RWPE2 (cell line): ENCODE measurements at regions not wholly inside any gene's neighbourhood (a gene's known extent, or its start where the extent isn't known, plus 50 kb on each side); places are given as distances from the start of the nearest gene placed in this dataset.

Source experiments
- ATAC-seq: fragments of 200-7000 bp; cut with Tn5 transposase; 3 replicates; pipeline ENCODE4 v1.9.1; 2021; ENCODE audit warnings: low read depth
- DNase-seq: peaks from one replicate; pipeline ENCODE4 v3.0.0-alpha.2; 2020; ENCODE audit warnings: low spot score
- H3K27ac ChIP-seq: fragments of 450-650 bp; 2 replicates; pipeline ENCODE4 v1.5.1; 2017; ENCODE audit warnings: mild to moderate bottlenecking; ENCODE audit not compliant: poor library complexity, severe bottlenecking
- H3K27me3 ChIP-seq: fragments of 250-450 bp; sonication (Bioruptor Pico); 2 replicates; pipeline ENCODE4 v1.5.1; 2021; ENCODE audit warnings: mild to moderate bottlenecking, moderate library complexity; ENCODE audit not compliant: insufficient read depth, poor library complexity, severe bottlenecking
- H3K36me3 ChIP-seq: fragments of 250-450 bp; sonication (Bioruptor Pico); 2 replicates; pipeline ENCODE4 v1.5.1; 2020; ENCODE audit warnings: low read depth, mild to moderate bottlenecking, moderate library complexity
- H3K4me1 ChIP-seq: fragments of 250-450 bp; sonication (Bioruptor Pico); 2 replicates; pipeline ENCODE4 v1.5.1; 2021; ENCODE audit warnings: mild to moderate bottlenecking, moderate library complexity; ENCODE audit not compliant: insufficient read depth, poor library complexity, severe bottlenecking
- H3K4me3 ChIP-seq: fragments of 250-450 bp; sonication (Bioruptor Pico); 2 replicates; pipeline ENCODE4 v1.5.1; 2021; ENCODE audit warnings: mild to moderate bottlenecking, moderate library complexity; ENCODE audit not compliant: severe bottlenecking
- H3K9me3 ChIP-seq: fragments of 250-450 bp; sonication (Bioruptor Pico); 2 replicates; pipeline ENCODE4 v1.5.1; 2021; ENCODE audit warnings: mild to moderate bottlenecking, moderate library complexity; ENCODE audit not compliant: severe bottlenecking
- CTCF ChIP-seq: fragments of 450-650 bp; IDR thresholded peaks from one replicate; pipeline ENCODE4 v1.5.1; 2017; ENCODE audit warnings: mild to moderate bottlenecking, moderate library complexity; ENCODE audit not compliant: poor library complexity, severe bottlenecking

- Histone ChIP-seq H3K4me3 (no peak overlapping the region), H3K4me1 (peaks cover 10% of the 10 kb centered on the region), H3K27ac (no peak overlapping the region), H3K9me3 (no peaks in the 10 kb centered on the region), H3K36me3 (no peaks in the 10 kb centered on the region), H3K27me3 (no peaks in the 10 kb centered on the region)
- TF ChIP-seq CTCF: no peak
- DNase-seq: no peak
- ATAC-seq: no peak
Measured at GRCh38 chr6:89028774-89029173, 51.8 kb upstream of the PNRC1 start.

- Histone ChIP-seq H3K9me3 (no peaks in the 10 kb centered on the region), H3K4me3 (no peak overlapping the region), H3K36me3 (no peaks in the 10 kb centered on the region), H3K27ac (no peak overlapping the region), H3K27me3 (no peaks in the 10 kb centered on the region), H3K4me1 (peaks cover 11% of the 10 kb centered on the region)
- DNase-seq: no peak
- no peak for TF ChIP-seq CTCF
- no peak for ATAC-seq
Measured at GRCh38 chr6:89027756-89028155, 52.8 kb upstream of the PNRC1 start.

- no peaks in the 10 kb centered on the region for H3K9me3 ChIP-seq
- no peak for ATAC-seq
- H3K4me1 ChIP-seq: peaks cover 21% of the 10 kb centered on the region
- DNase-seq: no peak
- H3K4me3 ChIP-seq: no peak overlapping the region
- H3K27ac ChIP-seq: no peak overlapping the region
- H3K27me3 ChIP-seq: no peaks in the 10 kb centered on the region
- no peak for TF ChIP-seq CTCF
- H3K36me3 ChIP-seq: no peaks in the 10 kb centered on the region
Measured at GRCh38 chr6:89026151-89026550, 54.4 kb upstream of the PNRC1 start.

GRCh38 chr6:89025633-89026032, 54.9 kb upstream of the PNRC1 start:
- DNase-seq: no peak
- Histone ChIP-seq H3K27ac (no peak overlapping the region), H3K36me3 (no peaks in the 10 kb centered on the region), H3K9me3 (no peaks in the 10 kb centered on the region), H3K4me1 (peaks cover 21% of the 10 kb centered on the region), H3K4me3 (no peak overlapping the region), H3K27me3 (no peaks in the 10 kb centered on the region)
- ATAC-seq: no peak
- no peak for TF ChIP-seq CTCF

- H3K9me3 ChIP-seq: no peaks in the 10 kb centered on the region
- no peak overlapping the region for H3K4me3 ChIP-seq
- no peaks in the 10 kb centered on the region for H3K36me3 ChIP-seq
- DNase-seq (no peak), ATAC-seq (no peak)
- H3K4me1 ChIP-seq: peaks cover 21% of the 10 kb centered on the region
- TF ChIP-seq CTCF: no peak
- no peaks in the 10 kb centered on the region for H3K27me3 ChIP-seq
- peak overlapping the region; percentile 45 for H3K27ac ChIP-seq
Measured at GRCh38 chr6:89024456-89024855, 56.1 kb upstream of the PNRC1 start.
